Nephron progenitor cell (in vitro differentiated cells): ENCODE measurements at regions not wholly inside any gene's neighbourhood (a gene's known extent, or its start where the extent isn't known, plus 50 kb on each side); places are given as distances from the start of the nearest gene placed in this dataset.

Experiments
- DNase-seq: peaks from one replicate; pipeline ENCODE4 v3.0.0; 2021
- H3K27ac Mint-ChIP-seq: 2 replicates; pipeline ENCODE4 v1.8.0; 2021; ENCODE audit warnings: mild to moderate bottlenecking, moderate library complexity, mixed read lengths
- H3K27me3 Mint-ChIP-seq: 2 replicates; pipeline ENCODE4 v1.8.0; 2021; ENCODE audit warnings: mild to moderate bottlenecking, low read depth, mixed read lengths; ENCODE audit not compliant: poor library complexity
- H3K36me3 Mint-ChIP-seq: 2 replicates; pipeline ENCODE4 v1.8.0; 2021; ENCODE audit warnings: low read depth, mixed read lengths
- H3K4me1 Mint-ChIP-seq: 2 replicates; pipeline ENCODE4 v1.8.0; 2021; ENCODE audit warnings: mixed read lengths
- H3K4me3 Mint-ChIP-seq: 2 replicates; pipeline ENCODE4 v1.8.0; 2021; ENCODE audit warnings: mild to moderate bottlenecking, moderate library complexity, mixed read lengths
- H3K9me3 Mint-ChIP-seq: 2 replicates; pipeline ENCODE4 v1.8.0; 2021; ENCODE audit warnings: mild to moderate bottlenecking, moderate library complexity, mixed read lengths
- CTCF ChIP-seq: fragments of 200-600 bp; sonication (generic); IDR thresholded peaks from 2 replicates; pipeline ENCODE4 v1.5.0; 2021; ENCODE audit warnings: antibody characterized with exemption

- DNase-seq = no peak
- Mint-ChIP-seq H3K27me3 (peaks cover 7% of the 10 kb centered on the region), H3K4me3 (no peak overlapping the region), H3K27ac (no peak overlapping the region), H3K36me3 (no peaks in the 10 kb centered on the region), H3K9me3 (no peaks in the 10 kb centered on the region), H3K4me1 (peaks cover 24% of the 10 kb centered on the region)
- no peak for TF ChIP-seq CTCF
These were observed 91.9 kb upstream of the ATG10 start for GRCh38 chr5:81879936-81880335.

- peaks cover 5% of the 10 kb centered on the region for H3K27me3 Mint-ChIP-seq
- H3K4me1 Mint-ChIP-seq = peaks cover 14% of the 10 kb centered on the region
- no peak for TF ChIP-seq CTCF
- no peak overlapping the region for H3K4me3 Mint-ChIP-seq
- H3K27ac Mint-ChIP-seq = no peak overlapping the region
- H3K36me3 Mint-ChIP-seq = no peaks in the 10 kb centered on the region
- DNase-seq = no peak
- no peaks in the 10 kb centered on the region for H3K9me3 Mint-ChIP-seq
These were observed 93.5 kb upstream of the ATG10 start for GRCh38 chr5:81878333-81878732.

GRCh38 chr5:81866994-81867393 is 104.8 kb upstream of the ATG10 start:
- H3K9me3 Mint-ChIP-seq = no peaks in the 10 kb centered on the region
- TF ChIP-seq CTCF = no peak
- H3K4me1 Mint-ChIP-seq = no peaks in the 10 kb centered on the region
- no peak overlapping the region for H3K4me3 Mint-ChIP-seq
- no peak overlapping the region for H3K27ac Mint-ChIP-seq
- no peak for DNase-seq
- H3K36me3 Mint-ChIP-seq = no peaks in the 10 kb centered on the region
- peaks cover 5% of the 10 kb centered on the region for H3K27me3 Mint-ChIP-seq

GRCh38 chr5:81860778-81861177 is 109.9 kb upstream of the SSBP2 start:
- no peak overlapping the region for H3K27ac Mint-ChIP-seq
- peaks cover 8% of the 10 kb centered on the region for H3K27me3 Mint-ChIP-seq
- H3K4me1 Mint-ChIP-seq = peaks cover 24% of the 10 kb centered on the region
- no peaks in the 10 kb centered on the region for H3K36me3 Mint-ChIP-seq
- H3K4me3 Mint-ChIP-seq = no peak overlapping the region
- no peak for TF ChIP-seq CTCF
- no peak for DNase-seq
- H3K9me3 Mint-ChIP-seq = no peaks in the 10 kb centered on the region

GRCh38 chr5:81859624-81860023 is 108.7 kb upstream of the SSBP2 start:
- H3K27ac Mint-ChIP-seq = peak overlapping the region; percentile 19
- H3K27me3 Mint-ChIP-seq = peaks cover 4% of the 10 kb centered on the region
- no peak overlapping the region for H3K4me3 Mint-ChIP-seq
- H3K36me3 Mint-ChIP-seq = no peaks in the 10 kb centered on the region
- no peaks in the 10 kb centered on the region for H3K9me3 Mint-ChIP-seq
- no peak for DNase-seq
- TF ChIP-seq CTCF = no peak
- H3K4me1 Mint-ChIP-seq = peaks cover 33% of the 10 kb centered on the region

GRCh38 chr5:81856948-81857928 is 106.3 kb upstream of the SSBP2 start:
- Mint-ChIP-seq H3K27ac (peak overlapping the region; percentile 41), H3K4me3 (no peak overlapping the region), H3K27me3 (peaks cover 4% of the 10 kb centered on the region), H3K9me3 (no peaks in the 10 kb centered on the region), H3K4me1 (peaks cover 57% of the 10 kb centered on the region), H3K36me3 (no peaks in the 10 kb centered on the region)
- DNase-seq = no peak
- peak; percentile 7 for TF ChIP-seq CTCF
